Embryonic facial prominence (tissue), 1 donor: ENCODE measurements at regions not wholly inside any gene's neighbourhood (a gene's known extent, or its start where the extent isn't known, plus 50 kb on each side); places are given as distances from the start of the nearest gene placed in this dataset.
"Not testable (repeated sequence)": the region's sequence is repeated elsewhere in the genome, so short reads cannot be mapped to it uniquely, and the experiment has no call there.

Experiments used
- DNase-seq: peaks from one replicate; pipeline ENCODE4 v3.0.0-alpha.2; 2016; ENCODE audit errors: extremely low spot score

DNA sequence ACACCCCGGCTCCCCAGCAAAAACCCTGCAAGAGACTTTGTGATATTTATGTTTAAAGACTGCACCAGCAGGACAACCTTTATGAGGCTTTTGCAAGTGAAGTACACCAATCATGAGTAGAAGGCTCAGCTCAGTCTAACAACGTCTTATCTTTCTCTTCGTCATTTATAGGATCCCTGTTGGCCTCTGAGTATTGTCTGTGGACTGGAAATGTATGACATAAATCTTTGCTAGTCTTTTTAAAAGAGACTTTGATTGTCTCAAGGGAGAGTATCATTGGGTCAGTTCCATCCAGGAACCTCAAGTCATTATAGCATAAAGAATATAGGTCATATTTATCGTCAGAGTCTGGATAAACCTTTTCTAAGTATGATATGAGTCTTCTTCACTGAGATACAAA, 505.0 kb upstream of the SOX9 start:
- no peak for DNase-seq

DNA sequence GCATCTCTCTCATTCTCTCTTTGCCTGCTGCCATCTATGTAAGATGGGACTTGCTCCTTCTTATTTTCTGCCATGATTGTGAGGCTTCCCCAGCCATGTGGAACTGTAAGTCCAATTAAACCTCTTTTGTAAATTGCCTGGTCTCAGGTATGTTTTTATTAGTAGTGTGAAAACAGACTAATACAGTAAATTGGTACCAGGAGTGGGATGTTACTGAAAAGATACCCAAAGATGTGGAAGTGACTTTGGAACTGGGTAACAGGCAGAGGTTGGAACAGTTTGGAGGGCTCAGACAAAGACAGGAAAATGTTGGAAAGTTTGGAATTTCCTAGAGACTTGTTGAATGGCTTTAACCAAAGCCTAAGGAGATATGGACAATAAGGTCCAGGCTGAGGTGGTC, 503.1 kb upstream of the SOX9 start:
- not testable (repeated sequence) for DNase-seq

DNA sequence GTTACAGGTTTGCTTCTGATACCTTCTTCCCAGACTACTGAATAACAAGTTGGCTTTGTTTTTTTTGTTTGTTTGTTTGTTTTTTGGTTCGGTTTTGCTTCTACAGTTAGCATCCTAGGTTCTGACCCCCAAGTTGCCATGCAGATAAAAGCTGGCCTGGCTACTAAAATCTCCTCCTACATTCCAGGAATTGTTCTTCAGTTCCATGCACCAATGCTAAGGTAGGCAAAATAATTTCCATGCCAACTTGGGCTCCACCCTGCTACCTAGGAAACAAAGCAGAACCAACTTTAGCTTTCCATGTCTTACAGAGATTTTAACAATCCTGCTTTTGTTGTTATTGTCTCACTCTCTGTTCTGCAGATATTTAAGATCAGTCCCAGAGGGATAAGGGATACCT, 495.5 kb upstream of the SOX9 start:
- no peak for DNase-seq

DNA sequence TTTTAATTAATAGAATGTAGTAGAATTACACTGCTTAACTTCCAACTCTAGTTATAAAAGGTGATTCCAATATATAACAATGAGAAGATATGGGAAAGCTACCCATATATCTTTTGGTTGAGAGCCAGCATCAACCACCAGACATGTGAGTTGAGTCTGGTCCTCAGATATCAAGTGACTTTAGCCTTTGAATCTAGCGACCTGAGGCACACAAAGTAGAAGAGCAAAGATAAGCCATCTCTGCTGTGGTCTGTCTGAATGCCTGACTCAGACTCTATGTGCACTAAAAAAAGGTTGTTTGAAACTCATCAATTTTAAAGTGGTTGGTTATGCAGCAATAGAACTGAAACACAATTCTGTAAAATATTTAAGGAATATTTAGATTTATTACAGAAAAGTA, 492.5 kb upstream of the SOX9 start:
- no peak for DNase-seq

DNA sequence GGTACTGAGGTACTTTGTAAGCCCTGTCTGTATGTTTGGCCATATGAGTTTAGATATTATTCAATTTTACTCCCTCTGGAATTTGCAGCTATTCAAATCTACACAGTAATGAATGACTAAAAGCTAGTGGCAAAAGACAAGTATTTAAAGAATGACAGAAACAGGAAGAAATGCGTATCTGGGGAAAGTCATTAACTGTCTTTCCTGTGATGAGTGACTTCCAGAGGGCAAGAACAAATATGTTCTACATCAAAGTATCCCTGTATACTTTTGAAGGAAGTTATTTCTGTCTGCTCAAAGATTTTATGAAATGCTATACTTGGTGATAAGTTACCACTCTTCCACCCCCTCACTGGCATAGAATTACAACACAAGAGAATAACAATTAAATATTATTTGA, 489.3 kb upstream of the SOX9 start:
- DNase-seq = no peak

DNA sequence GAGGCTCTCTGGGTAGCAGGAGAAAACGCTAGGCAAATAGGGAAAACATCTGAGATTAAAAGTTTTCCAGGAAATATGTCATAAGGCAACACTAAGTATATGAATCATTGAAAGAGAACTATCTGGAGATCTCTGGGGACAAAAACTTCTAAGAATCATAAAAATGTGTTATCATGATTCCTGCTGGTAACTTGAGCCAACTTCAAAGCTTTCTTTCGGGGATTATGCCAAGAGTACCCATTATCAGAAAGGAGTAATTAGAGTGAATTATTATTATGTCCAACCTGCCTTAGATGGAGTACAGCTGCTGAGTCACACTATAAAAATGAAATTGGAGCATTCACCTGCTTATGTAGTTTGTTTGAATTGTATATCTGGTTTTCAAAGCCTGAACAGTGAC, 488.5 kb upstream of the SOX9 start:
- no peak for DNase-seq

DNA sequence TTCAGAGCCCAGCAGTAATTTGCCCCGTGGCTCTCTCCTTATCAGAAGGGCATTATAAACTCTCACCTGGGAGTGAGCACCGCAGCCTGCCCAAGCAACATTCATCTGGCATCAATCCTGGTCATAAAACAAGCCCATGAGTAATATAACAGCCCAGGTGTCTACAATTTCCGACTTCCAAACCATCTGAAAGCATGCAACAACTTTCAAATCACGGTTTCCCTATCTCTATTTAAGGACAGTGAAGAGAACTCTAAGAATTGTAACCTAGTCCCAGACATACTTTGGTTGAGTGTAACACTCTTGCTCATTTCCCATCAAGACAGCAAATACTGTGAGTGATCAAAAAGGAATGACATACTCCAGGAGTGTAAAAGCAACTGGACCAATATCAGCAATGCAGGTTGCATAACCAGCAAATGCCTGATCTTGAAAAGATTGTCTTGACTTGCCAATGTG, 487.4 kb upstream of the SOX9 start:
- DNase-seq = no peak

DNA sequence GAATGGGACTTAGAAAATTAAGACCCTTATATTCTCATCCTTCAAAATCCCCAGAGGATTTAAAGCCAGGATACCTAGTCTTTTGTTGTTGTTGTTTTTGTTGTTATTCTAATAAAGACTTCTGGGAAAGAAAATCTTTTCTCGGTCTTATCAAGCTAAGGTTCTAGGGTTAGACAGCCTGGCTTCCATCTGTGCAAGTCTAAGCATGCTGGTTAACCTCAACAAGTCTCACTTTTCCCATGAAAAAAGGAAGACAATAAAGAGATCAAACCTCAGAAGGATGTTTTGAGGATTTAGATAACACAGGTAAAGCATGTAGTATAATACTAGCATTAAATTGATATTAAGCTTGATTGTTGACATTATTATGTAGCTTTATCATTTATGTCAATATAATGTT, 486.4 kb upstream of the SOX9 start:
- no peak for DNase-seq

DNA sequence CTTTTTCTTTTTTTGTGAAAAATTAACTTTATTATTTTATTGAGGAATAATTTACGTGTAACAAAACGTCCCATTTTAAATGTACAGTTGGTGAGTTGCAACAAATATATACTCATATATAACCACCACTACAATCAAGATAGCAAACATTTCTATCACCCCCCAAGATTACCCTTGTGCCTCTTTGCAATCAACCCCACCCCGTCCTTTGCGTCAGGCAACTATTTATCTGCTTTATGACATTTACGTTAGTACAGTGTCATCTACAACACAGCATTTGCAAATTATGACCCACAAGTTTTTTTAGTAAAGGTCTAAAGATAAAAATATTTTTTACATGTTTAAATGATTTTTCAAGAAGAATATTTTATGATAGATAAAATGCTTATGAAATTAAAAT, 485.6 kb upstream of the SOX9 start:
- DNase-seq = no peak

DNA sequence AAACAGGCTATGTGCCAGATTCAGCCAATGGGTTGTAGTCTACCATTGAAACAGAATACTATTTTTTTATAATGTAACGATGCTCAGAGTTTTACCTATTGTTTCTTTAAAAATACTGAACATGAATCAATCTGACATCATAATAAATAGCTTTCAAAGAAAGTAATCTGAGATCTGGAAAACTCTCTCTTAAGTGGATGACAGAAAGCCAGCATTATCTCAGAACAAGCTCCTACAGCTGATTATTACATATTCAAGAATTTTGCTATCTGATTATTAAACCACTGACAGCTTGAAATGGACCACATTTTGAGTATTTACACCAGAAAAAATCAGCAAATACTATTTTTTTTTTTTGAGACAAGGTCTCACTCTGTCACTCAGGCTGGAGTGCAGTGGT, 484.2 kb upstream of the SOX9 start:
- DNase-seq = no peak

DNA sequence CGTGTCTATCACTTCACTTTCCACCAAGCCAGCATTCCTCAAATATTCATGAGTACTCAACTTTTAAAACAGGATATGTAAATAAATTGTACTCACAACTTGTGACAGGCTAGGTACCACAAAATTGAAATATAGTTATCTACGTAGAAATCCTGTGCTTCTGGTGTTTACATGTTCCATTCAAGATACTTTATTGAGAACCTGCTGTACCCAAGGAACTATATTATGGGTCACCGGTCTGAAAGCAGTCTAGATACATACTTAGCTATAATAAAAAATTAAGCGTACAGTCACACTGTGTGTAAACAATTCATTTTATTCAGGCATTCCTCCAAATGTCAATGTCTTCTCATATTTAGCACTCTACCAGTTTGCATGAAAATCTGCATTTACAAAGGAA, 482.2 kb upstream of the SOX9 start:
- DNase-seq = no peak

DNA sequence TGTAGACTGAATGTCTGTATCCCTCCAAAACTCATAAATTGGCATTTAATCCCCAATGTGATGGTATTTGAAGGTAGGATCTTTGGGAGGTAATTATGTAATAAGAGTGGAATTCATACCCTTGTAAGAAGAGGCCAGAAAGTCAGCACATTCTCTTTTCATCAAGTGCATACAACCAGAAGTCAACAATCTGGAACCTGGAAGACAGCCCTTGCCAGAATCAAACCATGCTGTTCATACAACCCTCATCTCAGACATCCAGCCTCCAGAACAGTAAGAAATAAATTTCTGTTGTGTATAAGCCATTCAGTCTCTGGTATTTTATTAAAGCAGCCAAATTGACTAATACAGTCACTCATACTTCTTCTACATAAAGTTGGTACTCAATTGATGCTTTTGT, 481.0 kb upstream of the SOX9 start:
- DNase-seq = no peak

DNA sequence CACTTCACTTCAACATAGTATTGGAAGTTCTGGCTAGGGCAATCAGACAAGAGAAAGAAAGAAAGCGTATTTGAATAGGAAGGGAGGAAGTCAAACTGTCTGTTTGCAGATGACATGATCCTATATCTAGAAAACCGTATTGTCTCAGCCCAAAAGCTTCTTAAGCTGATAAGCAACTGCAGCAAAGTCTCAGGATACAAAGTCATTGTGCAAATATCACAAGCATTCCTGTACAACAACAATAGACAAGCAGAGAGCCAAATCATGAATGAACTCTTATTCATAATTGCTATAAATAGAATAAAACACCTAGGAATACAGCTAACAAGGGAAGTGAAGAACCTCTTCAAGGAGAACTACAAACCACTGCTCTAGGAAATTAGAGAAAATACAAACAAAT, 473.9 kb upstream of the SOX9 start:
- DNase-seq = not testable (repeated sequence)

DNA sequence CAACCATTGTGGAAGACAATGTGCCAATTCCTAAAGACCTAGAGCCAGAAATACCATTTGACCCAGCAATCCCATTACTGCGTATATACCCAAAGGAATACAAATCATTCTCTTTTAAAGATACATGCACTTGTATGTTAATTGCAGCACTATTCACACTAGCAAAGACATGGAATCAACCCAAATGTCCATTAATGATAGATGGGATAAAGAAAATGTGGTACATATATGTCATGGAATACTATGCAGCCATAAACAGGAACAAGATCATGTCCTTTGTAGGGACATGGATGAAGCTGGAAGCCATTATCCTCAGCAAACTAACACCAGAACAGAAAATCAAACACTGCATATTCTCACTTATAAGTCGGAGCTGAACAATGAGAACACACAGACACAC, 472.5 kb upstream of the SOX9 start:
- DNase-seq = not testable (repeated sequence)

DNA sequence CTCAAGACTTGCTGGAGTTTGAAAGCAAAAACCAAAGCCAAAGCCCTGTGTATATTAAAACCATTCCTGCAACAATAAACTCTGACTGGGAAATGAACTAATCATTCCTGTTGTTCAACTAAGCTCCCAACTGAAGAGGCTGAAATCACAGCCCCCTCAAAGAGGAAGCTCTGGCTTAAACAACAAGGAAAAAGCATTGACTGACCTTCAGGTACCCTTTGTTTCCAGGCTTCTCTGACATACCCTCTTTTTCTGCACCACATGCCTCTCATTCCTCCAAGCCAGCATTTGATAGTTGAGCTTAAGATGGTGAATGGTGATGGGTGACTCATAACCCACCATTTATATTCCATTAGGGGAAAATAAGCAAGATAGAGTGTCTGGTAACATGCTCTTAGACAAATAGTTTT, 470.9 kb upstream of the SOX9 start:
- no peak for DNase-seq

DNA sequence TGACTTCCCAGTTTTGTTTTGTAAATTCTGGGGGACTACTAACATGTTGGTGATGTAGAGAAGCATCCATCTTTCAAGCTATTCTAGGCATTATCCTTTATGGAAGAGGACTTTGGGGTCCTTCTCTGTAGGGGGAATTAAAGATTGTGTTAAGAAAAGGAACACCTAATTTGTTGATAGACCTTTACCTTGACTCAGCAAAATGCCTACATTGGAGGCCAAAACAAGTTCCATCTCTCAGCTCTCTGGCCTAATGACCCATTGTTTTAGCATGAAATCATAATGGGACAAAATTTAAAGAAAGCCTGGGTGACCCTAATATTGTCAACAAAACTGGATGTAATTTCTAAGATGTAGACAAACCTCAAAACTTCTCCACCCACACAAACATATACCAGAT, 465.3 kb upstream of the SOX9 start:
- DNase-seq = no peak

DNA sequence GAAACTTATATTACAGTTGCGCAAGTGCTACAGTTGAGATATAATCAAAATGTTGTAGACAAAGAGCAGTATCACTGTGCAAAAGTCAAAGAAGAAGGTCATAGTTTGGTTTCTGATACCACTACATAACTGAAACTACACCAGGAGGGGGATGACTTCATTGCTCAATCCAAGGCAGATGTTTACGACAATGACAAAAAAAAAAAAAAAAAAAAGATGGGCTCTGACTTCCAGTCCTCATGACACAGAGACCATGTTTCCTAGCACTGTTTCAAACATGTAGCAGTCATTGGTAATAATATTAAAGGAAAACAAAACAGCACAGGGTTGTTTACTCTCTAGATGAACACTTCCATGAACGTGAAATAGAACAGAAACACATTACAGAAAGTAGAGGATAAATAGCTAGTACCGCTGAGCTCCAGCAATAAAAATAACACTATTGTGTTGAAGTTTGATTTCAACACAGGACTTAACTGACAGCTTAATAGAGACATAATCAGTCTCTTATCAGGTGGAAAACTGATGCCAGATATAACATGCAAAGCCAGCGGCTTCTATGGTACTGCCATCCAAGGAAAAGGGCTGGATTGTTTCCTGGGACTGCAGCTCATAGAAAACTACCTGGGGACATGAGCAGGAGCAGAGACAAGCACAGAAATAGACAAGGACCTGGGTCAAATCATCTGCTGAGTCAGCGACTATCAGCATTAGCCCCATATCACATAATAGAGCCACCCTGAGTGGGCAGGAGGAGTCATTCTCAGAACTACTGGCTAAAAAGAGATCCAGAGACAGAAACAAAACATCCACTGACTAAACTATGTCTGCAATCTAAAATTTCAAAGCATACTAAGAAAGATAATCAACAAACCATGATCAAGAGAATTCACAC, 463.6 kb upstream of the SOX9 start:
- no peak for DNase-seq

DNA sequence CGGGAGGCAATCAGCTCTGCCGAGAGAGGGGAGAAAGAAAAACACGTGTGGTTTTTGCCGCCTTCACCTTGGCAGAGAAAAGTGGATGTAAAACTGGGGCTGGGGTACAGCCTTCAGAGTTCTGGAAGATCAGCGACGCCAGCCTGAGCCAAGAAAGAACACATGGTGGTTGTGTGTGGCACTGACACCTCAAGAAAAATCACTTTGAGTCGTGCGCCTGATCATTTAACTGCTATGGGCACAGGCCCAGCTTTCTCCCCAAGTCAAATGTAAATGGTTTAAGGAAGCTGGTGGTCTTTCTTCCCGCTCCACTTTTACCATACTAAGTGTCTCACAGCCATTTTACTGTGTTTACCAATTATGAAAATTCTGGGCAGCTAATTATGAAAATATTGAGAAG, 461.8 kb upstream of the SOX9 start:
- DNase-seq = no peak

DNA sequence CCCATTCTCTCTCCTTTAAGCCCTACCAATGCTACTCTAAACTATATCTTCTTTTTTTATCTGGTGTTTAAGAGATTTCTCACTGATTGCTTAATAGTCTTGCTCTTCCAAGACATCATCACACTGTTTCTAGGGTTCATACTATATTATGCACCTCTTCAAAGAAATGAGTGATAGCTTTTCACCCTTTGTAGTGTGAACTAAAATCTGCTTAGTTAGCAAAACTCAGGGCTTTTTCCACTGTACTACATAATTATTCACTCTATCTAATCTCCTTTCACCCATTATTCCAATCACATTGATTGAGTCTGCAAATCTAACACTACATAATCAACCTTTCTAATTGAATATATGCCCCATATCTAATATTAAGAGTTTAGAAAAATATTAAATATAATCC, 456.0 kb upstream of the SOX9 start:
- no peak for DNase-seq

DNA sequence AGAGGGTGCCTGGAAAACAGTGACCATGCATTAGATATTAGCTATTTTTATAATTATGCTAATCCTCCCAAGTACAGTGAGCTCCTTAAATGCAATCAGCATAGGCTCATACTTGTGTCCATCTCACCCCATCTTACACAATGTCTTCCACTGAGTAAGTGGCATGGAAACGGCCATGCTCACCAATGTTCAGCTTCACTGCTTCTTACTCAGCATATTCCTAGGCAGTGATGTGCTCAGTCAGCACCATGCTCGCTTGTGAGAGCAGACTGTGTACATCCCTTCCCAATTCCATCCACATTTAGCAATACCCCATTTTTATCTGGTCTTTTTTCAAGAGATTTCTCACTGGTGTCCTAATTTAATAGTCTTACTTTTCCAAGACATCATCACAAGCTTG, 454.8 kb upstream of the SOX9 start:
- no peak for DNase-seq

DNA sequence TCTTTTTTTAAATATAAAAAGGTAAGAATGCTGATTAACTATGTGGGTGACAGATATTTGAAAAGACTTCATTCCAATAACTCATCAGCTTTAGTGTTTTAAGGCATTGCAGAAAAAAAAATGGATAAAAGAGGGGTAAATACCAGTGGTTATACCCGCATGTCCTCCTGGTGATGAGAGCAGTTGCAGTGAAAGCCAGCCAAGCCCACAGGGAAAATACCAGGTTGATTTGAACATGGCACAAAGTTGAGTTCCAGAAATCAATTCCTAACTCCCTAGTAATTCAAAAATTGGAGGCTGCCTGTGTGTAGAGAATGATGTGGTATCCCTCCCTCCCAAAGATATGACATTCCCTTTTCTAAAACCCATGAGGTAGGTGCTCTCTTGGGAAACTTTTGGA, 453.2 kb upstream of the SOX9 start:
- DNase-seq = peak; percentile 59

DNA sequence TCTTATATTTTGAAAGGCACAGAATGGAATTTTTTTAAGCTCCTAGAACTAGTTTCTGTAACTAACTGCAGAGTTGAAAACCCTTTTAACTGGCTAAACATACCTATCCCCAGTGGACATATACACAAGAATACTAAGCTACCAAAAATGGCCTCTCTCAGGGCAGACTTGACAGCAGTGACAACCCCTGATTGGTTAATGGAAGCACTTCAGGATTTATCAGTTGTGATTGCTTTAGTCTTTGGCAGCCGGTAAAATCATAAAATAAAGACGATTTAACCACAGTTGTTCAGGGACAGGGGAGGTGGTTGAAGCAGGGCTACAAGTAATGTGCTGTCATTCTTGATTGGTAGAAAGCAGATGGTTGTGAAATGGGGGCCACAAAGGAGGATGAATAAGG, 452.0 kb upstream of the SOX9 start:
- DNase-seq = no peak

DNA sequence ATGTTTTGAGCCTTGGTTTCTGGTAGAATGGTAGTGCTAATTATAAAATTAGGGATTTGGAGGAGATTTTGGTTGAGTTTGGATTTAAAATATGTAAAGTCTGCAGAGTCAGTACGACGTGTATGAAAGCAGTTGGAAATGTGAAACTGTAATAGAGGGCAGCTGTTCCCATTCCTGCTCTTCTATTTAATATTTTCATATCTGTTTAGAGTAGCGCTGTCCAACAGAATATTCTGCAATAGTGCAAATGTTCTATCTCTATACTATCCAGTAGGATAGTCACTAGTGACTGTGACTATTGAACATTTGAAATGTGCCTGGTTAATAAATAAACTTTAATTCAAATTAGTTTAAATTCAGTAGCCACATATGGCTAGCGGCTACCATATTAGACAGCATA, 443.4 kb upstream of the SOX9 start:
- DNase-seq = peak; percentile 7

DNA sequence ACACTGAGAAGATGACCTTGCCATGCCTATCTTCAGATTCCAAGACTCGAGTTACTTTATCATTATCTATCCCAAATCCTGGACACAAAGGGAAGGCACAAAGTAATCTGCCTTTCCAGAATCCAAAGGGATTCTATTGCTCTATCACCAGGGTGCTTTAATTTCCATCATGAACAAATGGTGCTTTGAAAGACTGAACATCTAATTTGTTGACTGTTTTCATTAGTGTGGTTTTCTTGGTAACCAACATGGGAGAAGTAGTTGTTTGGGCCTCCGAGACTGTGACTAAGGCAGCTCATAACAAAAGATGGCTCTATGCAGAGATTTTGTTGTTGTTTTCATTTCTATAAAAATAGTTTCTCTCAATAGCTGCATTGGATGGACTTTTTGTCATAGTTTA, 441.0 kb upstream of the SOX9 start:
- DNase-seq = no peak
